CD4-positive, alpha-beta memory T cell (primary cell): ENCODE measurements at regions not wholly inside any gene's neighbourhood (a gene's known extent, or its start where the extent isn't known, plus 50 kb on each side); places are given as distances from the start of the nearest gene placed in this dataset.

Experiments
- CTCF ChIA-PET: fragments of 350-600 bp; sonication (Branson Sonifier 250); formaldehyde crosslinking; loops from one replicate; lab custom pipeline; 2021; ENCODE audit warnings: inconsistent platforms; ENCODE audit not compliant: partially characterized antibody; lab: Charles Lee
- POLR2A ChIA-PET: fragments of 350-600 bp; sonication (Branson Sonifier 250); formaldehyde crosslinking; loops from one replicate; lab custom pipeline; 2021; ENCODE audit not compliant: partially characterized antibody; lab: Charles Lee
- DNase-seq, 5 donors: peaks; one replicate each; pipeline versions ENCODE4 v3.0.0 to v3.0.0-alpha.2; 2020 to 2022; ENCODE audit warnings: mixed read lengths in 1 of 5
- H3K27ac ChIP-seq: one replicate; pipeline ENCODE4 v1.7.0; 2013; ENCODE audit warnings: low read depth, low read length
- H3K27me3 ChIP-seq: 2 replicates; pipeline ENCODE4 v1.7.0; 2013; ENCODE audit warnings: mild to moderate bottlenecking, low read length, moderate library complexity; ENCODE audit not compliant: insufficient read depth
- H3K36me3 ChIP-seq: 2 replicates; pipeline ENCODE4 v1.7.0; 2013; ENCODE audit warnings: mild to moderate bottlenecking, low read length, moderate library complexity; ENCODE audit not compliant: insufficient read depth
- H3K4me1 ChIP-seq: 2 replicates; pipeline ENCODE4 v1.7.0; 2013; ENCODE audit warnings: mild to moderate bottlenecking, low read length, moderate library complexity; ENCODE audit not compliant: insufficient read depth
- H3K4me3 ChIP-seq, 2 donors: one replicate each; pipeline ENCODE4 v1.7.0; 2013; ENCODE audit warnings: low read length in 2 of 2, mild to moderate bottlenecking in 1 of 2
- H3K9me3 ChIP-seq, 2 donors: one replicate each; pipeline ENCODE4 v1.7.0; 2013; ENCODE audit warnings: low read length in 2 of 2, control low read depth in 1 of 2; ENCODE audit not compliant: control insufficient read depth in 1 of 2
- H3K27ac Mint-ChIP-seq, 7 donors: one replicate each; pipeline ENCODE4 v1.8.0; 2020 to 2021; ENCODE audit warnings: mixed read lengths in 7 of 7, mild to moderate bottlenecking in 6 of 7, inconsistent platforms in 3 of 7, moderate library complexity in 3 of 7
- H3K27me3 Mint-ChIP-seq, 2 donors: one replicate each; pipeline ENCODE4 v1.8.0; 2020 to 2021; ENCODE audit warnings: mixed read lengths in 2 of 2
- H3K36me3 Mint-ChIP-seq, 2 donors: one replicate each; pipeline ENCODE4 v1.8.0; 2020 to 2021; ENCODE audit warnings: mixed read lengths in 2 of 2, inconsistent platforms in 1 of 2, mild to moderate bottlenecking in 1 of 2
- H3K4me1 Mint-ChIP-seq, 4 donors: one replicate each; pipeline ENCODE4 v1.8.0; 2020 to 2021; ENCODE audit warnings: mixed read lengths in 4 of 4, mild to moderate bottlenecking in 1 of 4
- H3K4me3 Mint-ChIP-seq, 8 donors: one replicate each; pipeline ENCODE4 v1.8.0; 2020 to 2021; ENCODE audit warnings: mixed read lengths in 8 of 8, mild to moderate bottlenecking in 7 of 8, moderate library complexity in 6 of 8, inconsistent platforms in 3 of 8
- H3K9me3 Mint-ChIP-seq, 8 donors: one replicate each; pipeline ENCODE4 v1.8.0; 2020 to 2021; ENCODE audit warnings: mixed read lengths in 8 of 8, mild to moderate bottlenecking in 5 of 8, inconsistent platforms in 3 of 8, moderate library complexity in 1 of 8
- intact Hi-C: fragments of 100-400 bp; cut with micrococcal nuclease; formaldehyde crosslinking; loops from one replicate; pipeline ENCODE4 v1.15.1; 2023

DNA sequence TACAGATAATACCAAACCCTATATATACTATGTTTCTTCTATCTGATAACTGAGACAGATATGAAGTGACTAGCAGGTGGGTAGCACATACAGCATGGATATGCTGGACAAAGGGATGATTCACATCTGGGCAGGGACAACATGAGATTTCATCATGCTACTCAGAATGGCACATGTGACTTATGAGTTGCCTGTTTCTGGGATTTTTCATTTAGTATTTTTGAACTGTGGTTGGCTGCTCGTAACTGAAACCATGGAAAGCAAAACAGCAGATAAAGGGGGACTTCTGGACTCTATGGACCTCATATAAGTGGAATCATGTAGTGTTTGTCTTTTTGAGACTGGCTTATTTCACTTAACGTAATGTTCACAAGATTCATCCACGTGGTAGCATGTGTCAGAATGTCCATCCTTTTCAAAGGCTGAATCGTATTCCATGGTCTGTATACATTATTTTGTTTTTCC is 883.0 kb downstream of the TBC1D22A start:
- H3K9me3 ChIP-seq, result no peaks in the 10 kb centered on the region
- ChIA-PET POLR2A (no interaction called here), CTCF (no interaction called here)
- intact Hi-C loops, result no loop called here
- Mint-ChIP-seq H3K27ac (no peak overlapping the region), H3K27me3 (peaks cover 0 to 4% of the 10 kb centered on the region in 2 donors), H3K36me3 (no peaks in the 10 kb centered on the region), H3K4me1 (no peaks in the 10 kb centered on the region), H3K4me3 (no peak overlapping the region), H3K9me3 (peaks cover 0 to 10% (median 4%) of the 10 kb centered on the region in 8 donors)
- H3K4me1 ChIP-seq, result no peaks in the 10 kb centered on the region
- no peaks in the 10 kb centered on the region for H3K36me3 ChIP-seq
- no peaks in the 10 kb centered on the region for H3K27me3 ChIP-seq
- no peak overlapping the region for H3K27ac ChIP-seq
- no peak for DNase-seq
- no peak overlapping the region for H3K4me3 ChIP-seq

DNA sequence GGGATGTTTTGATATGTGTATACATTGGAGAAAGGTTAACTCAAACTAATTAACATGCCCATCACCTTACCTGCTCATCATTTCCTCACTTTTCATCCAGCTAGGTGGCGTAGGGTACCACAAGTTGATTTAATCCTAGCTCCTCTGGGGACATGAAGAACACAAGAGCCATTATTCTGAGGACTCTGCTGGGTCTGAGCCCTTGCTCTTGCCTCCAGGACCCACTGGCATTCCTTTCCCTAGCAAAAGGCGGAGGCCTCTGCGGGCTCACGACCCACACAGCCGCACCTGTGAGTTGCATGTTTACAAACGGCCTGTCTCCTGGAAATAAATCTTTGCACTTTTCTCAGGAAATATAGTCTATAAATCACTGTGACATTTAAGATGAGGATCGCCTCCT is 871.9 kb downstream of the TBC1D22A start:
- H3K4me3 Mint-ChIP-seq, result no peak overlapping the region

DNA sequence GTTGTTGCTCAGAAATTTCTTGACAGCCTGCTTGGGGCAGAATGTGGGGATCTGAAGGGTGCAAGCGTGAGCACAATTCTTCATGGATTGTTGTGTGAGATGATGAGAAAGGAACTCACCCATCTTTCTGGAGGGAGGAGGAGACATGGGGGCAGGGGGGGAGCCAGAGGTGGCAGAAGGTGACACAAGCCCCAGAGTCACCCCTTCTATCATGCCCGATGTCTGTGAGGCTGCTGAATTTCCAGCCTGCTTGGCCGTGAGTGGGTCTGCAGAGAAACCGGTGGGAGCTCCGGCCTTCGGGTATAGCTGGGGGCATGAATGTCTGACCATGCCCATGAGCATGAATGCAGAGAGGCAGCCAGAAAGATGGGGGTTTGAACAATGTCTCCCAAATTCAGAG is 870.7 kb downstream of the TBC1D22A start:
- peaks cover 6 to 10% of the 10 kb centered on the region in 2 donors for H3K27me3 Mint-ChIP-seq
- H3K27me3 ChIP-seq, result no peaks in the 10 kb centered on the region
- no peaks in the 10 kb centered on the region for H3K36me3 ChIP-seq
- no peak overlapping the region for H3K4me3 Mint-ChIP-seq
- CTCF ChIA-PET, result no interaction called here
- no peaks in the 10 kb centered on the region for H3K4me1 ChIP-seq
- no peak for DNase-seq
- H3K4me3 ChIP-seq, result no peak overlapping the region
- intact Hi-C loops, result no loop called here
- peaks cover 3 to 26% (median 16%) of the 10 kb centered on the region in 8 donors for H3K9me3 Mint-ChIP-seq
- no peak overlapping the region for H3K27ac Mint-ChIP-seq
- peaks cover 0 to 3% of the 10 kb centered on the region in 2 donors for H3K9me3 ChIP-seq
- H3K36me3 Mint-ChIP-seq, result no peaks in the 10 kb centered on the region
- no peak overlapping the region for H3K27ac ChIP-seq
- no peaks in the 10 kb centered on the region for H3K4me1 Mint-ChIP-seq
- POLR2A ChIA-PET, result no interaction called here

More for the DNA sequence above, 871.9 kb downstream of the TBC1D22A start:
- Histone ChIP-seq H3K4me1 (no peaks in the 10 kb centered on the region), H3K27me3 (no peaks in the 10 kb centered on the region), H3K9me3 (peaks cover 0 to 3% of the 10 kb centered on the region in 2 donors), H3K4me3 (no peak overlapping the region), H3K36me3 (no peaks in the 10 kb centered on the region), H3K27ac (no peak overlapping the region)
- intact Hi-C loops, result no loop called here
- ChIA-PET POLR2A (no interaction called here), CTCF (no interaction called here)
- Mint-ChIP-seq H3K9me3 (peaks cover 3 to 34% (median 20%) of the 10 kb centered on the region in 8 donors), H3K4me1 (no peaks in the 10 kb centered on the region), H3K27me3 (peaks cover 6 to 14% of the 10 kb centered on the region in 2 donors), H3K27ac (no peak overlapping the region), H3K36me3 (no peaks in the 10 kb centered on the region)
- DNase-seq, result no peak

DNA sequence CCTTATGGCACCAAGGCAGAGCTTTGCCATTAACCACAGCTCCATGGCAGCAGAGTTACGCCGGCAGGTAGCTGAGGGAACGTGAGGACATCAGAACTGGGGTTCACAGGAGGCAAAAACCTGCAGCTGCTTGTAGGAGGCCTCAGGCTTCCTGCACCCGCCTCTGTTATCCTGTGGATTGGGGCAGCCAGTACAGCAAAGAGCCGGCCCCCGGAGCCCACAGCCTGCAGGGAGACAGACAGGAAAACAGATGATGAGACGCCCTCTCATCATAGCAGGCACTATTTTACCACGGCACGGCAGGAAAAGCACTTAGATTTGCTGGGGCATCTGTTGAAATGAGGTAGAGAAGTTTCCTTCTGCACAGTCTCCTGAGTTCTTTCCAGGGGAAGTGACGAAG is 870.3 kb downstream of the TBC1D22A start:
- Mint-ChIP-seq H3K27ac (no peak overlapping the region), H3K9me3 (peaks cover 3 to 22% (median 13%) of the 10 kb centered on the region in 8 donors), H3K36me3 (no peaks in the 10 kb centered on the region), H3K27me3 (peaks cover 6 to 10% of the 10 kb centered on the region in 2 donors), H3K4me1 (no peaks in the 10 kb centered on the region), H3K4me3 (no peak overlapping the region)
- ChIA-PET CTCF (no interaction called here), POLR2A (no interaction called here)
- Histone ChIP-seq H3K36me3 (no peaks in the 10 kb centered on the region), H3K27me3 (no peaks in the 10 kb centered on the region), H3K4me1 (no peaks in the 10 kb centered on the region), H3K9me3 (peaks cover 0 to 3% of the 10 kb centered on the region in 2 donors), H3K27ac (no peak overlapping the region), H3K4me3 (no peak overlapping the region)
- intact Hi-C loops, result no loop called here
- no peak for DNase-seq

DNA sequence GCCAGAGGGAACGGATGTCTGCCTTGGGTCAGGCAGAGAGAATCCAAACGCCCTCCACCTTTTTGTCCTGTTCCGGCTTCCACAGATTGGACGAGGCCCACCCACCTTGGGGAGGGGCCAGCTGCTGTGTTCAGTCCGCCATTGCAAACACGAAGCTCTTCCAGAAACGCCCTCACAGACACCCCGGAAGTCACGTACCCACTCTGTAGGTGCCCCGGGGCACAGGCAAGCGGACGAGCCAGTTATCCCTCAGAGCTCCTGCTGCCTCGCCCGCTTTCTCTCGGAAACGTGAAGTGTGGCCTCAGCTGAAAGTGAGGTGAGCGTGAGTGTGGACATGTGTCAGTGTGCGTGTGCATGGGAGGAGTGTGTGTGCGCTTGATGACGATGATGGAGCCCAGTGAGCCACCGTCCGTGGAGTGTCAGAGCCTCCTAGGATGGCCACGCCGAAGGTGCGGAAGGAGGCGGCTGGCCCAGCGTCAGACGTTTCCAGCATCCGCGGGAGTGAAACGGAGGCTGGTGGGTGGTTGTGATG is 869.2 kb downstream of the TBC1D22A start:
- no peaks in the 10 kb centered on the region for H3K9me3 ChIP-seq
- Mint-ChIP-seq H3K4me3 (no peak overlapping the region), H3K27me3 (peaks cover 6 to 8% of the 10 kb centered on the region in 2 donors), H3K27ac (no peak overlapping the region), H3K36me3 (no peaks in the 10 kb centered on the region), H3K9me3 (peaks cover 0 to 14% (median 3%) of the 10 kb centered on the region in 8 donors), H3K4me1 (no peaks in the 10 kb centered on the region)
- CTCF ChIA-PET, result no interaction called here
- H3K27me3 ChIP-seq, result no peaks in the 10 kb centered on the region
- H3K27ac ChIP-seq, result no peak overlapping the region
- no peak for DNase-seq
- POLR2A ChIA-PET, result no interaction called here
- H3K4me3 ChIP-seq, result no peak overlapping the region
- intact Hi-C loops, result no loop called here
- no peaks in the 10 kb centered on the region for H3K4me1 ChIP-seq
- no peaks in the 10 kb centered on the region for H3K36me3 ChIP-seq

DNA sequence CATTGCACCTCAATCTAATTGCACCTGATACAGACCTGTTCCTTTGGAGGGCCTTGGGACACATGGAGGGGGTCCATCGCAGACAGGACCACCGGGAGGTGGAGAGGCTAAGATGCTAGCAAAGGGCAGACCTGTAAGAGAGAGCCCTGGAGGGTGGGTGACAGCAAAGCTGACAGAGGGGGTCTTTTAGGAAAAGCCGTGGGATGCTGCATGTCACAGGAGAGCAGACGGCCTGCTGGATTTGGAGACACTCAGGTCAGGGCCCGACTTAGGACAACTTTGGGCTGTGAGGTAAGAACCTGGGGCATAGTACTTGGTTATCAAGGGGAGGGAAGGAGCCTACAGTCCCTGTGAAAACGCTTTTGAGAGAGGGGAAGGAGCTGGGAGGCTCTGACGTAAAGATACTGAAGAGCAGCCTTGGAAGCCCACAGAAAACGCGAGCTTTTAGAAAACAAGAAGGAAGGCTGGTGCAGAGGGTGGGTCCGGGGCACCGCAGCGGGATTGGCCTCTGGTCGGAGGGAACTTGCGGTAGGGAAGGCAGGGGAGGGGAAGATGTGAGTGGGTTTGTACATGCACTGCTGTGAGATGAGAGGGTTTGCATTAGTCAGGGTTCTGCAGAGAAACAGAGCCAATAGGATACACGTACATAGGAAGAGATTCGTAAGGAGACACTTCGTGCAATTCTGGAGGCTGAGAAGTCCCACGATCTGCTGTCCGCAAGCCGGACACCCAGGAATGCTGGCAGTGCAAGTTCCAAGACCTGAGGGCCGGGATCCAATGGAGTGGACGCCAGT is 868.5 kb downstream of the TBC1D22A start:
- H3K27ac Mint-ChIP-seq, result no peak overlapping the region
- CTCF ChIA-PET, result no interaction called here
- peaks cover 0 to 8% (median 0%) of the 10 kb centered on the region in 8 donors for H3K9me3 Mint-ChIP-seq
- H3K27me3 Mint-ChIP-seq, result peaks cover 2 to 4% of the 10 kb centered on the region in 2 donors
- no peaks in the 10 kb centered on the region for H3K27me3 ChIP-seq
- no peaks in the 10 kb centered on the region for H3K36me3 ChIP-seq
- intact Hi-C loops, result no loop called here
- H3K4me3 Mint-ChIP-seq, result no peak overlapping the region
- no peak overlapping the region for H3K27ac ChIP-seq
- no peaks in the 10 kb centered on the region for H3K9me3 ChIP-seq
- no peak overlapping the region for H3K4me3 ChIP-seq
- POLR2A ChIA-PET, result no interaction called here
- no peak for DNase-seq
- no peaks in the 10 kb centered on the region for H3K36me3 Mint-ChIP-seq
- no peaks in the 10 kb centered on the region for H3K4me1 ChIP-seq
- no peaks in the 10 kb centered on the region for H3K4me1 Mint-ChIP-seq

DNA sequence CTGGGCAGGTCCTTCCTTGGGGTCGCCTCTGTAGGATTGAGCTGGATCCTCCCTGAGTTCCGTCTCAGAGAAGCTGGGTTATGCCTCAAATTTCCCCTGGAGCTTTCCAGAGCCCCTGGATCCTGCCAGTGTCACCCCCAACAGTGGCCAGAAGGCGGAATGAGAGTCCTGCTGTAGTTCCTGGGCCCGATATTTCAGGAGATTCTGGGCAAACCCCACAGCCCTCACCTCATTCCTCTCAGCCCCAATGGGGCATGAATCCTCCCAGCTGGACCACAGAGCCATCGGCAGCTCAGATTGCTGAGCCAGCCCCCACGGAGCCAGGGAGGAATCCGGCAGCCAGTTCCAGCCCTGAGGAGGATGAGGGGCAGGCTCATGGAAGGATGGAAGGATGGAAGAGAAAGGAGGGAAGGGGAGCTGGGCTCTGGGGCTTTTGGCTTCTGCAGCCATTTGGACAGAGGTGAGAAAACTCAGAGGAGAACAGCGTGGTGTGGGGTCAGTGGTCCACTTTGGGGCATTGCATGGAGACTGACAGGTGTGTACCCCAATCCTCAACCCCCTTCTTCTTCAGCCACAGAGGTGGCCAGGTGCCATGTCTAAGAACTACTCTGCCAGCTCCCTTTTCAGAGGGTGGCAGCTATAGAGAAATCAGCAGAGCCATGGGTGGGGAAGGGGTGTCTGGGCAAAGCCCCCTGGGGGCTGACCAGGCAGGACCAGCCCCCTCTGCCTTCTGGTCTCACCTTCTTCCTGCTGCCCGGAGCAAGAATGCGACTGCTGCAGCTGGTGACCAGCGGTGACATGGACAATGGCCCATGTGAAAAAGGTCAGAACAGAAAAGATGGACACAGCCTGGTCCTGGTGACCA is 867.6 kb downstream of the TBC1D22A start:
- no peaks in the 10 kb centered on the region for H3K36me3 Mint-ChIP-seq
- H3K27ac Mint-ChIP-seq, result no peak overlapping the region
- Histone ChIP-seq H3K4me1 (no peaks in the 10 kb centered on the region), H3K27ac (no peak overlapping the region), H3K36me3 (no peaks in the 10 kb centered on the region), H3K27me3 (no peaks in the 10 kb centered on the region), H3K9me3 (no peaks in the 10 kb centered on the region), H3K4me3 (no peak overlapping the region)
- H3K27me3 Mint-ChIP-seq, result no peaks in the 10 kb centered on the region
- peaks cover 0 to 6% (median 0%) of the 10 kb centered on the region in 8 donors for H3K9me3 Mint-ChIP-seq
- ChIA-PET POLR2A (no interaction called here), CTCF (no interaction called here)
- intact Hi-C loops, result no loop called here
- no peak overlapping the region for H3K4me3 Mint-ChIP-seq
- H3K4me1 Mint-ChIP-seq, result no peaks in the 10 kb centered on the region
- DNase-seq, result no peak
